ENCODE measurements at regions not wholly inside any gene's neighbourhood (a gene's known extent, or its start where the extent isn't known, plus 50 kb on each side); places are given as distances from the start of the nearest gene placed in this dataset.

- DNase-seq: no peak
- H3K27me3 ChIP-seq: no peaks in the 10 kb centered on the region
- no peak overlapping the region for H3K27ac ChIP-seq
- peaks cover 0 to 16% (median 12%) of the 10 kb centered on the region in 4 donors for H3K4me1 ChIP-seq
- H3K36me3 ChIP-seq: no peaks in the 10 kb centered on the region
- no peaks in the 10 kb centered on the region for H3K9me3 ChIP-seq
- intact Hi-C loops (cut with DNase I): no loop called here
- no peak for TF ChIP-seq EP300 (IDR thresholded peaks at IDR 0.05)
- WGBS, 2 donors: 79 to 83% methylated on average over 3 of the region's 3 CpGs
- H3K4me3 ChIP-seq: no peak overlapping the region
Observed at GRCh38 chr12:68501226-68501625, 109.5 kb upstream of the RAP1B start.

DNA sequence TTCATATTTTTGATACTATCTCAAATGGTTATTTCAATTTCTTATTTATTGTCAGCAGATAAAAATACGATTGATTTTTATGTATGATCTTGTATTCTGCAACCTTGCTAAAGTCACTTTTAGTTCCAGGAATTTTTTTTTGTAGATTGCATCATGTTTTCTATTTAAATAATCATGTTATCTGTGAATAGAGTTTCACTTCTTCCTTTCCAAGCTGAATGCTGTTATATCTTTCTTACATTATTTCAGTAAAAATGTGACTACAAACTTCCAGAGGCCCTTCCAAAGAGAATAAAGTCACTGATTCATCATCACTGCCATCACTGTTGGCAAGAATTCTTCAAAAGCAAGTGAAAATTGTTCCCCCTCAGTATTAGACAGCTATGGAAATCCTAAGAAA lies 104.7 kb upstream of the RAP1B start:
- no peak overlapping the region for H3K4me3 ChIP-seq
- H3K36me3 ChIP-seq: no peaks in the 10 kb centered on the region
- H3K27me3 ChIP-seq: no peaks in the 10 kb centered on the region
- intact Hi-C loops (cut with DNase I): no loop called here
- DNase-seq: no peak
- no peaks in the 10 kb centered on the region for H3K4me1 ChIP-seq
- TF ChIP-seq EP300 (IDR thresholded peaks at IDR 0.05) (no peak), CTCF (IDR thresholded peaks at IDR 0.05) (no peak), POLR2A (IDR thresholded peaks at IDR 0.05) (no peak), POLR2AphosphoS5 (IDR thresholded peaks at IDR 0.05) (no peak)
- H3K9me3 ChIP-seq: no peaks in the 10 kb centered on the region
- 84 to 86% methylated on average over 1 of the region's 1 CpG for WGBS, 2 donors
- H3K27ac ChIP-seq: no peak overlapping the region

DNA sequence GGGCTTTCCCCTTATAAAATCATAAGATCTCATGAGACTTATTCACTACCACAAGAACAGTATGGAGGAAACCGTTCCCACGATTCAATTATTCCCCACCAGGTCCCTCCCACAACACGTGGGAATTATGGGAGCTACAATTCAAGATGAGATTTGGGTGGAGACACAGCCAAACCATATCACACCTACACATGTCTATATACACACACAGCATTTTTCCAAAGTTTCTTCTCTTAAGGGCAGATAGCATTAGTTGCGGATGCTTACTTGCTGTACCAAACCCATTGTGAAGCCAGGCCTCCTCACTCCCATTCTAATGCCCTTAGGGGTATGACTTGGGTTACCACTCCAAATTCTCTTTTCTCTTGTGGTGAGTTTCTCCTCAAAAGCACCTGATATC lies 104.1 kb upstream of the RAP1B start:
- DNase-seq: no peak
- 79 to 93% methylated on average over 4 of the region's 4 CpGs for WGBS, 2 donors
- no peak for TF ChIP-seq CTCF (IDR thresholded peaks at IDR 0.05)
- no peak for TF ChIP-seq POLR2AphosphoS5 (IDR thresholded peaks at IDR 0.05)
- TF ChIP-seq POLR2A (IDR thresholded peaks at IDR 0.05): no peak
- Histone ChIP-seq H3K36me3 (no peaks in the 10 kb centered on the region), H3K4me3 (no peak overlapping the region), H3K27ac (no peak overlapping the region), H3K4me1 (no peaks in the 10 kb centered on the region), H3K27me3 (no peaks in the 10 kb centered on the region), H3K9me3 (no peaks in the 10 kb centered on the region)
- intact Hi-C loops (cut with DNase I): no loop called here

DNA sequence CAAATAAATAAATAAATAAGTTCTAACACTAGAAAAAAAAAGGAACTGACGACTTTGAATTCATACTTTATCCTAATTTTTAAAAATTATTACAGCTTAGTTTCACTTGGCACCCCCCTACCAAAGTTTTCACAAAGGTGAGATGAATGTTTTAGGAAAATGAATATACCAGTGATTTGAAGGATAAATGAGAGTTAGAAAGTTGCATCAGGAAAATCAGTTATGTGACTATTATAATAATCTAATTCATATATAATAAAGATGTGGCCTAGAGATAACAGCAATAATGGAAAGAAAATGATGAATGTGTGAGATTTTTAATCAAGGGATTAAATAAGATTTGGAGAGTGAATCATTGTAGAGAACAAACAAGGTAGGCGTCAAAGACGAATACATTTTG lies 103.0 kb upstream of the RAP1B start:
- Histone ChIP-seq H3K27ac (no peak overlapping the region), H3K4me3 (no peak overlapping the region), H3K36me3 (no peaks in the 10 kb centered on the region), H3K9me3 (no peaks in the 10 kb centered on the region), H3K4me1 (no peaks in the 10 kb centered on the region), H3K27me3 (no peaks in the 10 kb centered on the region)
- 96 to 99% methylated on average over 3 of the region's 3 CpGs for WGBS, 2 donors
- intact Hi-C loops (cut with DNase I): no loop called here
- TF ChIP-seq CTCF (IDR thresholded peaks at IDR 0.05): no peak
- no peak for TF ChIP-seq EP300 (IDR thresholded peaks at IDR 0.05)
- no peak for TF ChIP-seq POLR2AphosphoS5 (IDR thresholded peaks at IDR 0.05)
- TF ChIP-seq POLR2A (IDR thresholded peaks at IDR 0.05): no peak
- no peak for DNase-seq

- H3K4me1 ChIP-seq: no peaks in the 10 kb centered on the region
- no peaks in the 10 kb centered on the region for H3K27me3 ChIP-seq
- TF ChIP-seq POLR2AphosphoS5 (IDR thresholded peaks at IDR 0.05) (no peak), EP300 (IDR thresholded peaks at IDR 0.05) (no peak), POLR2A (IDR thresholded peaks at IDR 0.05) (no peak), CTCF (IDR thresholded peaks at IDR 0.05) (no peak)
- intact Hi-C loops (cut with DNase I): no loop called here
- H3K36me3 ChIP-seq: no peaks in the 10 kb centered on the region
- 79 to 89% methylated on average over 2 of the region's 2 CpGs for WGBS, 2 donors
- no peak overlapping the region for H3K27ac ChIP-seq
- H3K9me3 ChIP-seq: no peaks in the 10 kb centered on the region
- no peak overlapping the region for H3K4me3 ChIP-seq
- DNase-seq: no peak
Observed at GRCh38 chr12:68508576-68508975, 102.1 kb upstream of the RAP1B start.
